Mammary epithelial cell (primary cell): ENCODE measurements at regions not wholly inside any gene's neighbourhood (a gene's known extent, or its start where the extent isn't known, plus 50 kb on each side); places are given as distances from the start of the nearest gene placed in this dataset.

ENCODE experiments used
- EZH2 ChIP-seq: IDR thresholded peaks from 2 replicates; pipeline ENCODE4 v1.6.1; 2012; ENCODE audit warnings: low read length, inconsistent platforms, borderline replicate concordance
- TF ChIP-seq, protein P1 (sequence below), 2 donors: IDR thresholded peaks in 1 of 2; conservative IDR thresholded peaks in 1 of 2; 2 replicates each; pipeline ENCODE4 v1.5.1; 2011 to 2012; ENCODE audit warnings: inconsistent platforms in 2 of 2, low read length in 2 of 2, mild to moderate bottlenecking in 2 of 2, control low read depth in 1 of 2, low read depth in 1 of 2; ENCODE audit not compliant: insufficient read depth in 1 of 2; ENCODE audit errors: extremely low read depth in 1 of 2

DNA sequence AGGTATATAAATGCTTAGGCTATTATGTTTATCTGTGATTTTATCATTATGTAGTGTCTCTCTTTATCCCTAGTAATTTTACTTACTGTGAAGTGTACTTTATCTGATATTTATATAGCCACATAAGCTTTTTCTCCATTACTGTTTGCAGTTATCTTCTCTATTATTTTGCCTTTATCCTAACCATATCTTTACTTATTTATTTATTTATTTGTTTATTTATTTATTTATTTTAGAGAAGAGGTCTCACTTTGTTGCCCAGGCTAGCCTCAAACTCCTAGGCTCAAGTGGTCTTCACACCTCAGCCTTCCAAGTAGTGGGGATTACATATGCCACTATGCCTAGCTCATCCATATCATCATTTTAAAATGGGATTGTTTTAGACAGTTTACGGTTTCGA is 331.8 kb downstream of the C7orf25 start:
- TF ChIP-seq EZH2 = no peak
- TF ChIP-seq, protein P1, sequence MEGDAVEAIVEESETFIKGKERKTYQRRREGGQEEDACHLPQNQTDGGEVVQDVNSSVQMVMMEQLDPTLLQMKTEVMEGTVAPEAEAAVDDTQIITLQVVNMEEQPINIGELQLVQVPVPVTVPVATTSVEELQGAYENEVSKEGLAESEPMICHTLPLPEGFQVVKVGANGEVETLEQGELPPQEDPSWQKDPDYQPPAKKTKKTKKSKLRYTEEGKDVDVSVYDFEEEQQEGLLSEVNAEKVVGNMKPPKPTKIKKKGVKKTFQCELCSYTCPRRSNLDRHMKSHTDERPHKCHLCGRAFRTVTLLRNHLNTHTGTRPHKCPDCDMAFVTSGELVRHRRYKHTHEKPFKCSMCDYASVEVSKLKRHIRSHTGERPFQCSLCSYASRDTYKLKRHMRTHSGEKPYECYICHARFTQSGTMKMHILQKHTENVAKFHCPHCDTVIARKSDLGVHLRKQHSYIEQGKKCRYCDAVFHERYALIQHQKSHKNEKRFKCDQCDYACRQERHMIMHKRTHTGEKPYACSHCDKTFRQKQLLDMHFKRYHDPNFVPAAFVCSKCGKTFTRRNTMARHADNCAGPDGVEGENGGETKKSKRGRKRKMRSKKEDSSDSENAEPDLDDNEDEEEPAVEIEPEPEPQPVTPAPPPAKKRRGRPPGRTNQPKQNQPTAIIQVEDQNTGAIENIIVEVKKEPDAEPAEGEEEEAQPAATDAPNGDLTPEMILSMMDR (conservative IDR thresholded peaks at IDR 0.05 in 1 of 2, IDR thresholded peaks at IDR 0.05 in 1 of 2; ENCODE audit: extremely low read depth in 1 of 2, insufficient read depth in 1 of 2, low read depth in 1 of 2, low read length in 2 of 2) = no peak
